Fibroblast of lung (primary cell): ENCODE measurements at regions not wholly inside any gene's neighbourhood (a gene's known extent, or its start where the extent isn't known, plus 50 kb on each side); places are given as distances from the start of the nearest gene placed in this dataset.

Source experiments
- EZH2 ChIP-seq: IDR thresholded peaks from 2 replicates; pipeline ENCODE4 v1.5.1; 2012; ENCODE audit warnings: low read length, control low read depth, mild to moderate bottlenecking; ENCODE audit errors: missing control alignments
- TF ChIP-seq, protein P1 (sequence below), 2 donors: IDR thresholded peaks in 1 of 2; conservative IDR thresholded peaks in 1 of 2; 1 replicate in 1 of 2; 2 replicates in 1 of 2; pipeline ENCODE4 v1.5.1; 2011 to 2012; ENCODE audit warnings: low read length in 2 of 2, control low read depth in 1 of 2, inconsistent platforms in 1 of 2, low read depth in 1 of 2, mild to moderate bottlenecking in 1 of 2

DNA sequence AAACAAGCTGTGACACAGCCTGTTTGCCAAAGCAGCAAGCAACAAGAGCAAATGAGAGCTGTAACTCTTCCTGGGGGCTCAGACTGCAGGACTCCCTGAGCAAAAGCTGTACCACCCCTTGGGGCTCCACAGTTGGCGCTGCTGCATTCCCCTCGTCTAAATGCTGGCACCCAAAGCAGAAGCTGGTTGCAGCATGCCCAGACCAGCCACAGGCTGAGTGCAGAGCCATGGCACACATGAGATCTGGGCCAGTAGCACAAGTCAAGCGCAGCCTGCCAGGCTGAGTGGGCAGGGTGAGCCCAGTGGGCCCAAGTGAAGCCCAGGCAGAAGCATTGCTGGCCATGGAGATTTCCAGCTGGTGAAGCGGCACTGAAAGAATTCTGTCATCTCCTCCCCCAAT lies 157.3 kb upstream of the GRAMD2B start:
- TF ChIP-seq, protein P1, sequence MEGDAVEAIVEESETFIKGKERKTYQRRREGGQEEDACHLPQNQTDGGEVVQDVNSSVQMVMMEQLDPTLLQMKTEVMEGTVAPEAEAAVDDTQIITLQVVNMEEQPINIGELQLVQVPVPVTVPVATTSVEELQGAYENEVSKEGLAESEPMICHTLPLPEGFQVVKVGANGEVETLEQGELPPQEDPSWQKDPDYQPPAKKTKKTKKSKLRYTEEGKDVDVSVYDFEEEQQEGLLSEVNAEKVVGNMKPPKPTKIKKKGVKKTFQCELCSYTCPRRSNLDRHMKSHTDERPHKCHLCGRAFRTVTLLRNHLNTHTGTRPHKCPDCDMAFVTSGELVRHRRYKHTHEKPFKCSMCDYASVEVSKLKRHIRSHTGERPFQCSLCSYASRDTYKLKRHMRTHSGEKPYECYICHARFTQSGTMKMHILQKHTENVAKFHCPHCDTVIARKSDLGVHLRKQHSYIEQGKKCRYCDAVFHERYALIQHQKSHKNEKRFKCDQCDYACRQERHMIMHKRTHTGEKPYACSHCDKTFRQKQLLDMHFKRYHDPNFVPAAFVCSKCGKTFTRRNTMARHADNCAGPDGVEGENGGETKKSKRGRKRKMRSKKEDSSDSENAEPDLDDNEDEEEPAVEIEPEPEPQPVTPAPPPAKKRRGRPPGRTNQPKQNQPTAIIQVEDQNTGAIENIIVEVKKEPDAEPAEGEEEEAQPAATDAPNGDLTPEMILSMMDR (conservative IDR thresholded peaks at IDR 0.05 in 1 of 2, IDR thresholded peaks at IDR 0.05 in 1 of 2; ENCODE audit: low read depth in 1 of 2, low read length in 2 of 2) = no peak
- no peak for TF ChIP-seq EZH2
